Thymus (tissue), 11 donors: ENCODE measurements at regions not wholly inside any gene's neighbourhood (a gene's known extent, or its start where the extent isn't known, plus 50 kb on each side); places are given as distances from the start of the nearest gene placed in this dataset.

Experiments used
- DNase-seq, 9 donors: peaks; one replicate each; pipeline ENCODE4 v3.0.0-alpha.2; 2013; ENCODE audit warnings: low spot score in 9 of 9, low read depth in 6 of 9, missing footprints in 1 of 9
- H3K27ac ChIP-seq, 2 donors: one replicate each; pipeline ENCODE4 v1.5.1; 2013; ENCODE audit warnings: control low read depth in 1 of 2, low read depth in 1 of 2, low read length in 1 of 2, mild to moderate bottlenecking in 1 of 2, moderate library complexity in 1 of 2
- H3K27me3 ChIP-seq, 2 donors: one replicate each; pipeline ENCODE4 v1.5.1; 2013; ENCODE audit warnings: low read length in 1 of 2; ENCODE audit not compliant: control insufficient read depth in 2 of 2, insufficient read depth in 1 of 2
- H3K36me3 ChIP-seq, 2 donors: one replicate each; pipeline ENCODE4 v1.5.1; 2013; ENCODE audit warnings: low read length in 1 of 2, mild to moderate bottlenecking in 1 of 2, moderate library complexity in 1 of 2; ENCODE audit not compliant: control insufficient read depth in 2 of 2, insufficient read depth in 2 of 2
- H3K4me1 ChIP-seq, 2 donors: one replicate each; pipeline ENCODE4 v1.5.1; 2013; ENCODE audit warnings: low read length in 2 of 2; ENCODE audit not compliant: control insufficient read depth in 2 of 2, insufficient read depth in 2 of 2
- H3K4me3 ChIP-seq, 2 donors: one replicate each; pipeline ENCODE4 v1.5.1; 2013; ENCODE audit warnings: low read length in 2 of 2, control low read depth in 1 of 2, mild to moderate bottlenecking in 1 of 2
- H3K9me3 ChIP-seq, 2 donors: one replicate each; pipeline ENCODE4 v1.5.1; 2013; ENCODE audit warnings: low read length in 1 of 2, mild to moderate bottlenecking in 1 of 2; ENCODE audit not compliant: control insufficient read depth in 2 of 2, insufficient read depth in 1 of 2
- WGBS: extraction: QIAGEN DNeasy Blood & Tissue Kit; methylation state at CpG from one replicate; pipeline ENCODE4 v1.1.7; 2013; 5-methylcytosine and 5-hydroxymethylcytosine counted together
- donor health status: healthy.

DNA sequence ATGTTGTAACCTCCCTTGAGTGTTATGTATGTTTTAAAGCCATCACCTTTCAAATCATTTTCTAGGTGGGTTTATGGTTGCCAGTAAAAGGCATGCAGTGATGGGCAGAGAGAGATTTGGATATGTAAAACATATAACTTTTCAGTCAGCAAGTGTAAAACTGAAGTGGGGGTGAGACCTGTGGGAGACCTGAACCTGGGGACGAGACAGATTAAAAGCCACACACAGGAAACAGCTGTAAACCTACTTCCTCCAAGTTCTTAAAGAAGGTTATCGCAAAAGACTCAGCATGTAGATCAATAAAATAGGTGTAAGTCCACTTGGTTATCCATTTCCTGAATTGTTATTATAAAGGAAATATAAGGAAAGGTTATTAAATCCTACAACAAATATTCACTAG, 76.6 kb downstream of the YIPF5 start:
- H3K27me3 ChIP-seq, result no peaks in the 10 kb centered on the region
- 14% methylated on average over 2 of the region's 2 CpGs for WGBS
- H3K9me3 ChIP-seq, result no peaks in the 10 kb centered on the region
- DNase-seq, result no peak
- H3K27ac ChIP-seq, result no peak overlapping the region
- H3K4me3 ChIP-seq, result no peak overlapping the region
- H3K4me1 ChIP-seq, result peaks cover 2 to 3% of the 10 kb centered on the region in 2 donors
- H3K36me3 ChIP-seq, result no peaks in the 10 kb centered on the region

DNA sequence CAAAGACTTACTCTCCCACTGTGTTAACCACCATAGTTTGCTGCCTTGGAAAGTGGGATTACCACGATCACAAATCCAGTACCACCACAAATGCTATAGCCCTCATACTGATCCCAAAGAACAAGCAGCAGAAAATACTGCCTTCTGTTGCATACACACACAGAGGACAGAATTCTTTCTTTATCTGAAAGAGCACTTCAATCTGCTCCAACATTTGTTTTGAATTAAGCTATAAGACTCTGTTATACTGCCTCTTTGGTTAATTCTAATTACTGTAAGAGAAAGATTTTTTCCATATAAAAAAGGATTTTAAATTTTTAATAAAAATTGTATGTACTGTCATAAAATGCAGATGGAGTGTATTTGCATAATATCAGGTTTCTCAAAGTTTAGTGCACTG, 69.8 kb downstream of the YIPF5 start:
- Histone ChIP-seq H3K27ac (no peak overlapping the region), H3K9me3 (no peaks in the 10 kb centered on the region), H3K27me3 (no peaks in the 10 kb centered on the region), H3K36me3 (no peaks in the 10 kb centered on the region), H3K4me1 (no peaks in the 10 kb centered on the region), H3K4me3 (no peak overlapping the region)
- no peak for DNase-seq
- 94% methylated on average over 1 of the region's 1 CpG for WGBS

DNA sequence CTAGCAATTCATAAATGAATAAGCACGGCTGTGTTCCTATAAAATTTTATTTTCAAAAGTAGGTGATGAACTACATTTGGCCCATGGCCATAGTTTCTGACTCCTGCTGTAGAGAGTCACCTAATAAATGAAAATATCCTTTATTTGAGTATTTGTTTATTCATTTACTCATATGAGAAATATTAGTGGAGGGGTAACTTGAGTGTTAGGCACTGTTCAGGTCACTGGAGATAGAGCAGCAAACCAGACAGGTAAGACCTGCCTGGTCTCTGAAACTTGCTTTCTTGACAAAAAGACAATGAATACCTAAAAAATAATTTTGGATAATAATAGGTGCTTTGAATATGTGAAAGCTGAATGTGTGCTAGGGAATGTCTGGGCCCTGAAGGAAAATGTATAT, 68.8 kb downstream of the YIPF5 start:
- Histone ChIP-seq H3K9me3 (no peaks in the 10 kb centered on the region), H3K4me3 (no peak overlapping the region), H3K4me1 (no peaks in the 10 kb centered on the region), H3K27ac (no peak overlapping the region), H3K36me3 (no peaks in the 10 kb centered on the region), H3K27me3 (no peaks in the 10 kb centered on the region)
- no peak for DNase-seq
- WGBS, result 90% methylated on average over 1 of the region's 1 CpG

DNA sequence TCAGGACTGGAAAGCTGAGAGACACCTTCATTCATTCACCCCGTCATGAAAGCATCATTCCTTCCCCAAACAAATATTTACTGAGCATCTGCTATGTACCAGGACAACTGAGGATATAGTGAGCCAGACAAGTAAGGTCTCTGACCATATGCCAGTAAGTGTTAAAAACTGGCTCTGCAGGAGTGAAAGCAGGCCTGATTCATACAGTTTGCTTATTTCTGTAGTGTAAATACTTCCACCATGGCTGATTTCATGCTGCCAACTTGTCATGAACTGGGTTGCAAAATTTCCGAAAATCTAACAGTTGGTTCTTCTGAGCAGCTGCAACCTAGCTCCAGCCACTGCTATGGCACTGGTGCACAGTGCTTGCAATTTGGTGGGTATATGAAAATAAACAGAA, 68.1 kb downstream of the YIPF5 start:
- H3K27me3 ChIP-seq, result no peaks in the 10 kb centered on the region
- H3K36me3 ChIP-seq, result no peaks in the 10 kb centered on the region
- H3K4me3 ChIP-seq, result no peak overlapping the region
- H3K9me3 ChIP-seq, result no peaks in the 10 kb centered on the region
- no peaks in the 10 kb centered on the region for H3K4me1 ChIP-seq
- H3K27ac ChIP-seq, result no peak overlapping the region
- no peak for DNase-seq
- 96% methylated on average over 2 of the region's 2 CpGs for WGBS

- Histone ChIP-seq H3K27ac (no peak overlapping the region), H3K36me3 (no peaks in the 10 kb centered on the region), H3K4me1 (no peaks in the 10 kb centered on the region), H3K9me3 (no peaks in the 10 kb centered on the region), H3K27me3 (no peaks in the 10 kb centered on the region), H3K4me3 (no peak overlapping the region)
- WGBS, result 98% methylated on average over 2 of the region's 2 CpGs
- no peak for DNase-seq
Measured at GRCh38 chr5:144102979-144103378, 67.5 kb downstream of the YIPF5 start.

DNA sequence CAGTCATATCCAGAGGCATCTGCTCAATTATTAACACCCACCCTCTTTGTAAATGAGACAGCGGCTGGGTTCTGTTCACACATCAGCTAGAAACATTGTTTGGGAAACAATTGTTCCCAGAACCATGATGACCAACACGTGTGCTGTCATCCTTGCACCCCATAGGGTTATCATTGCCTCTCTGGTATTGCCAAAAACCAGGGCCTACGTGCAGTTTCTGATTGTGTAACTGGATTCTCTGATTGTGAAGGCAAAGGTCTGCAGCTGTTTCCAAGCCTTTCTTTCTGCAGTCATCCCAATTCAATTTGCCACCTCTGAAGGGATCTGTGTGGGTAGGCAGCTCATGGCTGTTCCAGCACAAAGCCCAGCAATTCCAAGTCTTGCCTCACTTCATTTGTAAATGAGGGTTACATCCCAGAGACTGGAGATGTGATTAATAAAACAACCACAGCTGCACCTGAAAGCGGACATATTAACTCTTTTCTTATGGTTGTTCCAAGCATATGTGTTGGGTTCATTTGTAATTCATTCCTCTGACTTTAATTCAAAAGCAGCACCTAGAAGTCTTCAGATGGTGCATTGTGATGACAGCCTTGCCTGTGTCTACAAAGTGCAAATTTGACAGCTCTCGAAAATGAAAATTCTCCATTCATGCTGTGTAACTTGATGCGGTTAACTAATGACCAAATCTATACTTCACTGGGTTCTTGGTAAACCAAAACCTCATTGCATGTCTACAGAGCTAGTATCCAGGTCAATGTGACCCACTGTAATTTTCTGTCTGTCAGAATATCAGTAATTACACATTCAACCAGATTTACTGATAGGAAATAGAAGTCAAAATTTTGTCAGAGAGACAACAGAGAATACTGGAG, 66.6 kb downstream of the YIPF5 start:
- no peak for DNase-seq
- Histone ChIP-seq H3K4me3 (no peak overlapping the region), H3K4me1 (no peaks in the 10 kb centered on the region), H3K36me3 (no peaks in the 10 kb centered on the region), H3K27ac (no peak overlapping the region), H3K9me3 (no peaks in the 10 kb centered on the region), H3K27me3 (no peaks in the 10 kb centered on the region)
- WGBS, result 88% methylated on average over 6 of the region's 6 CpGs

GRCh38 chr5:144105371-144105770, 65.1 kb downstream of the YIPF5 start:
- WGBS, result 91% methylated on average over 1 of the region's 1 CpG
- Histone ChIP-seq H3K27me3 (no peaks in the 10 kb centered on the region), H3K4me3 (no peak overlapping the region), H3K4me1 (no peaks in the 10 kb centered on the region), H3K27ac (no peak overlapping the region), H3K36me3 (no peaks in the 10 kb centered on the region), H3K9me3 (no peaks in the 10 kb centered on the region)
- DNase-seq, result no peak

GRCh38 chr5:144108131-144108530, 62.3 kb downstream of the YIPF5 start:
- Histone ChIP-seq H3K27ac (no peak overlapping the region), H3K9me3 (no peaks in the 10 kb centered on the region), H3K4me3 (no peak overlapping the region), H3K27me3 (no peaks in the 10 kb centered on the region), H3K36me3 (no peaks in the 10 kb centered on the region), H3K4me1 (no peaks in the 10 kb centered on the region)
- DNase-seq, result no peak
